NCI-H1694 (cell line): ENCODE measurements at regions not wholly inside any gene's neighbourhood (a gene's known extent, or its start where the extent isn't known, plus 50 kb on each side); places are given as distances from the start of the nearest gene placed in this dataset.
"Not testable (repeated sequence)": the region's sequence is repeated elsewhere in the genome, so short reads cannot be mapped to it uniquely, and the experiment has no call there.

ENCODE experiments used
- DNase-seq: peaks from one replicate; lab custom pipeline; 2025; lab: John Stamatoyannopoulos, UW

DNA sequence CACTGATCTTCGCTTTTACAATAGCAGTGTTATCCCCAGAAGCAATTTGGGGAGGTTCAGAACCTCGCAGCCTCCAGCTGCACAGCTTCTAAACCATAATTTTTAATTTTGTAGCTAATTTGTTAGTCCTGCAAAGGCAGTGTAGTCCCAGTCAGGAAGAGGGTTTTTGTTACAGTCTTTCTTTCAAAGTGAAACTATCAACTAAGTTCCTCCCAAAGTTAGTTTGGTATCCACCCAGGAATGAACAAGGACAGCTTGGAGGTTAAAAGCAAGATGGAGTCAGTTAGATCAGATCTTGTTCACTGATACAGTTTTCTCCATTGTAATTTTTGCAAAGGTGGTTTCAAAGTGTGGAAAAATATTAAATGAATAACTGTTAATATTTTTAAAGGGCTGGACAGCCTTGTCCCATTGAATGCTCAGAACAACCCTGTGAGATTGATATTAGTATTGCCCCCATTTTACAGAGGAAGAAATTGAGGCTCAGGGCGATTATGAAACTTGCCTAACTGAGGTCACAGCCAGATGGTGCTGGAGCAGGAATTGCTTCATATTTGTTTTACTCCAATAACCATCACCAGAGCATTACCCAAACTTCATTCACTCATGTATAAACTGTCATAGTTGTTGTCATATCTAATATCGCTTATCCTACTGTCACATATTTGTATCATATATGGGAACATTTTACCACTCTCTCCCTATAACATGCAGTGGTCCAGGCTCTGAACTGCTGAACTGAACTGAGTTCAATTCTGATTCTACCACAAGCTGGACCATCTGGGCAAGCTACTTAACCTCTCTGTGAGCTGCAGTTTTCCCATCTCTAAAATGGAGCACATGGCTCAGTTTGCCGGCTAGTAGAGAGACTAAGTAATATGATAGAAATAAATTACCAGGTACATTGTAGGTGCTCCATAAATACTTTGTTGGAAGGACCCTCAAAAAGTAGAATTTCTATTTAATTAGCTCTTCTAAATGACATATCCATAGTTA is 213.8 kb downstream of the BCAS1 start:
- no peak for DNase-seq

DNA sequence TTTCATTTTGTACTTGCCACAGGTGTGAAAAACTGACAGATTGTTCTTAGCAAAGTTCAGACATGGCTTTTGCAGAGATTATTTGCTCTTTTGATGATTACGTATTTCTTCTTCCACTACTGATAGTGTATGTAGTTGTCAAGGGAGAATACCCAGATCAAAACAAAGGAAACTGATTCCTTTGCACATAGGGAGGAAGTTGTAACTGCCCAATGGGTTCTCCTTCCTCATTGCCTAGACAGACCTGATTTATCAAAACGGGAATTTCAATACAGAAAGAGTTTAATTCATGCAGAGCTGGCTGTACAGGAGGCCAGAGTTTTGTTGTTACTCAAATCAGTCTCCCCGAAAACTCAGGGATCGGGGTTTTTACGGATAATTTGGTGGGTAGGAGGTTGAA is 214.7 kb downstream of the BCAS1 start:
- no peak for DNase-seq

DNA sequence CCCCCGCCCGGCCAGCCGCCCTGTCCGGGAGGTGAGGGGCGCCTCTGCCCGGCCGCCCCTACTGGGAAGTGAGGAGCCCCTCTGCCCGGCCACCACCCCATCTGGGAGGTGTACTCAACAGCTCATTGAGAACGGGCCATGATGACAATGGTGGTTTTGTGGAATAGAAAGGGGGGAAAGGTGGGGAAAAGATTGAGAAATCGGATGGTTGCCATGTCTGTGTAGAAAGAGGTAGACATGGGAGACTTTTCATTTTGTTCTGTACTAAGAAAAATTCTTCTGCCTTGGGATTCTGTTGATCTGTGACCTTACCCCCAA is 215.8 kb downstream of the BCAS1 start:
- DNase-seq, result not testable (repeated sequence)

DNA sequence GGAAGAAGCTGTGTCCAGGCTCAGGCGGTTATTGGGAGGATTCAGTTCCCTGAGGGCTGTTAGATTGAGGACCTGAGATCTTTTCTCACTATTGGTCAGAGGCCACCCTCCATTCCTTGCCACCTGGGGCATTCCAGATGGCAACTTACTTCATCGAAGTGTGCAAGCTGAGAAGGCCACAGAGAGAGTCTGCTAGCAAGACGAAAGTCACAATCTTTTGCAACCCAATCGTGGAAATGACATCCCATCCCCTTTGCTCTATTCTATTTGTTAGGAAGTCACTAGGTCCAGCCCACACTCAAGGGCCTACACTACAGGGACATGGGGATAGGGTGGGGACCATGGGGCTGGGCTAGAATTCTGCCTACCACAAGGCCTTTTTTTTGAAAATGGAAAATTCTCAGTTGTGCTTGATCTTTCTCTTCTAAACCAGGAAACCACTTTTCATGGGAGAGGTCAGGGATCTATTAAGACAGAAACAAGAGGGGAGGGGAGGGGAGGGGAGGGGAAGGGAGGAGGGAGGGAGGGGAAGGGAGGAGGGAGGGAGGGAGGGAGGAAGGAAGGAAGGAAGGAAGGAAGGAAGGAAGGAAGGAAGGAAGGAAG is 217.2 kb downstream of the BCAS1 start:
- DNase-seq, result no peak

DNA sequence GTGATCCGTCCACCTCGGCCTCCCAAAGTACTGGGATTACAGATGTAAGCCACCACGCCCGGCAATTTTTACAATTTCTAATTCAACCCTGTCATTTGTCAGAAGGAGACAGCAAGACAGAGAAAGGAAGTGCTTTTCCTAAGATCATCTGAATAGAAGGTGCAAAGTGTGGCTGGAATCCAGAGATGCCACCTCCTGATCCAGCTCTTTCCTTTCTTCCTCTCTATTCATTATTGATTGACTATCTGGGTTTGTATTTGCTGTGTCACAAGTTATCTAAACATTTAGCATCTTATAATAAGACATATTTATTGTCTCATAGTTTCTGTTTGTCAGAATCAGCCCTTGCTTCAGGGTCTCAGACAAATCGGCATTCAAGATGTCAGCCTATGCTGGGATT is 217.7 kb downstream of the BCAS1 start:
- DNase-seq, result no peak

DNA sequence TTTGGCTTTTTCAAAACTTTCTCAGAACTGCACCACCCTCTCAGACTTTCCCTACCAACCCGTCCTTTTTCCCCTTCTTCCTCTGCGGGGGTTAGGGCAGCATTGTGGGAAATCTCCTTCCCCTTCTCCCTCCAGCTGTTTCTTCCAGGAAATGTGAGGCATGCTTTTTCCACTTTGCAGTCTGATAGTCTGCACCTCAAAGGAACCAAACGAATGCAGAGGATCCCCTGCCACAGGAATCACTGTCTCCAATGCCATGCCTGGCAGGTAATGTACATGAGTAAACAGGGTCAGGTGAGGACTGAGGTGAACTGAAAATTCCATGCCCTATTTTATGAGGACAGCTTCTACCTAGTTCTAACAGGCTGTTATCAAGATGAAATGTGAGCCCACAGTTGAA is 218.4 kb downstream of the BCAS1 start:
- no peak for DNase-seq

DNA sequence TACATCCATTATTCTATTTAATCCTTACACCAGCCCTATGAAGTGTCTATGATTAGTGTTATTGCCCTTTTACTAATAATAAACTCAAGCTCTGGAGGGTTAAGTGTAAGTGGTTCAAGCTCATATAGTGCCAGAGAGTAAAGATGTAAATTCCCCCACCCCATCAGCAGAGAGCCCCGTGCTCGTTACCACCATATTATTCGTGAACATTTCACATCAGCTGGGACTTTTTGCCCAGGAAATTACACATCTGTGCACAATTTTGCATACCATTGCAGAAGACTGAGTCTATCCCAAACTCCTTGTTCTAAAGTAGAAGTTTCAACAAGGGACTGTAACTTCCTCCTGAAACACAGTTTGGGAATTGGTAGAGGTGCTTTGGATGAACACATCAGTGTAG is 220.1 kb downstream of the BCAS1 start:
- no peak for DNase-seq

DNA sequence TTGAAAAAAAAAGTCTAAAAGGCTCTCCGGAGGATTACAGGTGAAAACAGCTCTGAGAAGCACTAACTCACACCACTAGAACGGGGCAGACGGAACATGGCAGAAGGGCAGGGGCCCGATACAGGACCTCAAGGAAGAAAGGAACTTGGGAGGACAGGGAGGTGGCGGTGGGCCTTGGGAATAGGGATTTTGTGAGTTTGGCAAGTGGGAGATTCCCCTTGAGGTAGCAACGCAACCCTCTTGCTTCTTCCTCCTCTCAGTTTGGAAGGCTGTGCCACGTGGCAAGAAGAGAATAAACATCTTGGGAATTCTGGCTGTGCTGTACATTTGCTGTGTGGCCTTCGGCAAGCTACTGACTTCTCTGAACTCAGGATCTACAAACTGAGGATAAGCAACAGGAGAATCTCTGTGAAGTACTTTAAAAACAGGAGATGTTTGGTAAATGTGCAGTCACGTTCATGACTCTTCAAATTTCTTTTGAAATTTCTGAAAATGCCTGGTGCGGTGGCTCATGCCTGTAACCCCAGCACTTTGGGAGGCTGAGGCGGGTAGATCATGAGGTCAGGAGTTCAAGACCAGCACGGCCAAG is 220.8 kb downstream of the BCAS1 start:
- no peak for DNase-seq

DNA sequence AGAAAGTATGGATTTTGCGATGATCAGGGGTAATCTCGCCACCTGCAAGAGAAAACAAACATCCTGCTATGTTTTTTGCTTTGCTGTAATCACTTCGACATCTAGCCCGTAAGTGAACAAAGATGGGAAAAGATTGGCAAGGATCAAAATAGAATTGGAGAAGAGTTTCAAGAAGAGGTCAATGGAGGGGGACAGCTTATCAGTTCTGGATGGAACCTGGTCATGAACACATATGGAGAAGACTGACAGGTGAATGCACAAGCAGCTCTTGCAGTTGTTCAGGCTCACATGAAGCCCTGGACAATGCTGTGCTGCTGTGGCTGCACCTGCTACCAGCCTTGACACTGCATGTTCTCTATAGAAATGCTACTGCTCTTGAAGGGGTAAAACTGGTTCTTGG is 222.1 kb downstream of the BCAS1 start:
- DNase-seq, result no peak

DNA sequence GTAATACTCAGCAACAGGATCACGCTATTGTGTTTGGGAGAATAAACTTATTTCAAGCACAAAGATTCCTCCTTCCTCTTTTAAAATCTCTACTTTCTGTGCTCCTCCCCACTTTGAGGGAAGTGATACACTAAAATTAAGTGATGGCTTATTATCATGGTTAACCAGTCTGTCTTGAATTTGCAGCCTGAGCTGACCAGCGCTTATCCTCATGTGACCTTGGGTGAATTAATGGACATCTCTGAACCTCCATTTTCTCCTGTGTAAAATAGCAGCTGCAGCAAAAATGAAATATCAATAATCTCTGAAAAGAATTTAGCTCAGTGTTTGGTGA is 222.6 kb downstream of the BCAS1 start:
- DNase-seq, result no peak

DNA sequence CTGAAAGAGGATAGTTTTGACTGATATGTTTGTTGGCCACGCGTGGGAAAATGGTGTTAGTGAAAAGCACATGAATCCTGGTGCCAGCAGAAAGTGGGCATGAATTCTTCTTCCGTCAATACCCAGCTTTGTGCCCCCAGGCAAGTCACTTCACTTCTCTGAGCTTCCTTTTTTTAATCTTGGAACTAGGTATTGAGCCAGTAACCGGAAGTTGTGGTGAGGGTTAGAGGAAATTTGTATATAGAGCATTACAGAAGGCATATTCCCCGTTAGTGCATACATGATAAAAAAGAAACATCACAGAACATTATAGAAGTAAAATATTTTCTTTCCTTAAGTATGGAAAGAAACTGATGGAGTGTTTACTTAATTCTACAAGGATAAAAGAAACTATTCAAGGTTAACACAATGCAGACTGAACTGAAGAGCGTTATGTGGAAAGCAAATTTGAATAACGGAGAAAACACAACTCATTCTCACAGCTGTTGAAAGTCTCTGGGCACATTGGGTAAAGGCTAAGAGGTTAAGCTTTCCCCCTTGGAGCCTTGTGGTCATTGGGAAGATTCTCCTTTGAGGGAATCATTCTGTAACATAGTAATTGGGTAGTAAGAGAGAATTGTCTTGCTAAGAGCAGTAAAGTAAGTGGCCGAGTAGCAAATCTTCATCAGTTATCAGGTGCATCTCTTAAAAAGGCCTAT is 223.1 kb downstream of the BCAS1 start:
- DNase-seq, result no peak

DNA sequence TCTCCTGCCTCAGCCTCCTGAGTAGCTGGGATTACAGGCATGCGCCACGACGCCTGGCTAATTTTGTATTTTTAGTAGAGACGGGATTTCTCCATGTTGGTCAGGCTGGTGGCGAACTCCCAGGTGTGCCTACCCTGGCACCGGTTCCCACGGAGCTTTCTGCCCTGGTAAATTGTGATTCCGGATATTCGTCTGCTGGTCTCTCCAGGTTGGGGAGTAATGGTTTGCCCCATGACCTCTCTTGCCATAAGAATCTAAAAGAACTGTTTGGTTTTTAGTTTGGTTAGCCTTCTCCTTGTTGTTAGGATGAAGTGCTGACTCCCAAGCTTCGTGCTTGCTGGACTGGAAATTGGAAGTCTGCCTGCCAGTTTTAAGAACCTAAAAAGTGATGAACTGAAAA is 223.8 kb downstream of the BCAS1 start:
- DNase-seq, result no peak

DNA sequence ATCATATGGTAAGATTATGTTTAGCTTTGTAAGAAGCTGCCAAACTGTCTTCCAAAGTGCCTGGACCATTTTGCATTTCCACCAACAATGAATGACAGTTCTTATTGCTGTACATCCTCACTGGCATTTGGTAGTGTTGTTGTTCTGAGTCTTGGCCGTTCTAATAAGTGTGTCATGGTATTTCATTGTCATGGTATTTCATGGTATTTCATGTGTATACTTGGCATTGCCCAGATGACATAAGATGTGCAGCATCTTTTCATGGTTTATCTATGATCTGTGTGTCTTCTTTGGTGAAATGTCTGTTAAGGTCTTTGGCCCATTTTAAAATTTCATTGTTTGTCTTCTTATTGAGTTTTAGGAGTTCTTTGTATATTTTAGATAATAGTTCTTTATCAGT is 224.4 kb downstream of the BCAS1 start:
- no peak for DNase-seq

DNA sequence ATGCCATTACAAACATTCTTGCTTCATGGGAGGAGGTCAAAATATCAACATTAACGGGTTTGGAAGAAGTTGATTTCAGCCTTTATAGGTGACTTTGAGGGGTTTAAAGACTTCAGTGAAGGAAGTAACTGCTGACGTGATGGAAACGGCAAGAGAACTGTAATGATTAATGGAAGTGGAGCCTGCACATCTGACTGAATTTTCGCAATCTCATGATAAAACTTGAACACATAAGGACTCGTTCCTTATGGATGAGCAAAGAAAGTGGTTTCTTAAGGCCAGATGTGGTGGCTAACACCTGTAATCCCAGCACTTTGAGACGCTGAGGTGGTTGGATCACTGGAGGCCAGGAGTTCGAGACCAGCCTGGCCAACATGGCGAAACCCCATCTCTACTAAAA is 226.1 kb downstream of the BCAS1 start:
- DNase-seq, result no peak

DNA sequence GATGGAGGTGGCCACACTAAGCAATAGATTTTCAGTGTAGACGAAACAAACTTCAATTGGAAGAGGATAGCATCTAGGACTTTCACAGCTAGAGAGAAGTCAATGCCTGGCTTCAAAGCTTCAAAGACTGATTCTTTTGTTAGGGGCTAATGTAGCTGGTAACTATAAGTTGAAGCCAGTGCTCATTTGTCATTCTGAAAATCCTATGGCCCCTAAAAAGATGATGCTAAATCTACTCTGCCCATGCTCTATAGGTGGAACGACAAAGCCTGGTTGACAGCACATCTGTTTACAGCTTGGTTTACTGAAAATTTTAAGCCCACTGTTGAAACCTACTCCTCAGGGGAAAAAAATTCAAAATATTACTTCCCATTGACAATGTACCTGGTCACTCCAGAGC is 226.7 kb downstream of the BCAS1 start:
- no peak for DNase-seq

DNA sequence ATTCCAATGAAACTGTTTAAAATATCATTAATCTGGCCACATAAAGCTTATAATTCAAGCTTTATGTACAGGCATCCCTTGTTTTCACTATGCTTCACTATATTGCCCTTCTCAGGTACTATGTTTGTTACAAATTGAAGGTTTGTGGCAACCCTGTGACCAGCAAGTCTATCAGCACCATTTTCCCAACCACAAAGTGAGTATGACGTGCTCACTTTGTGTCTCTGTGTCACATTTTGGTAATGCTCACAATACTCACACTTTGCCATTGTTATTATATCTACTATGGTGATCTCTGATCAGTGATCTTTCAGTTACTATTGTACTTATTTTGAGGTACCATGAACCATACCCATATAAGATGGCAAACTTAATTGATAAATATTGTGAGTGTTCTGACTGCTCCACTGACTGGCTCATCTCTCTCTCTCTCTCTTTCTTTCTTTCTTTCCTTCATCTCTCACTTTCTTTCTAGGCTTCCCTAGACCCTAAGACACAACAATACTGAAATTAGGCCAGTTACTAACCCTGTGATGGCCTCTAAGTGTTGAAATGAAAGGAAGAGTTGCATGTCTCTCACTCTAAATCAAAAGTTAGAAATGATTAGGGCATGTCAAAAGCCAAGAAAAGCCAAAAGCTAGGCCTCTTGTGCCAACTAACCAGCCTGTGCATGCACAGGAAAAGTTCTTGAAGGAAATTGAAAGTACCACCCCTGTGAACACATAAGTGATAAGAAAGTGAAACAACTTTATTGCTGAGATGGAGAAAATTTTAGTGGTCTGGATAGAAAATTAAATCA is 227.9 kb downstream of the BCAS1 start:
- no peak for DNase-seq

DNA sequence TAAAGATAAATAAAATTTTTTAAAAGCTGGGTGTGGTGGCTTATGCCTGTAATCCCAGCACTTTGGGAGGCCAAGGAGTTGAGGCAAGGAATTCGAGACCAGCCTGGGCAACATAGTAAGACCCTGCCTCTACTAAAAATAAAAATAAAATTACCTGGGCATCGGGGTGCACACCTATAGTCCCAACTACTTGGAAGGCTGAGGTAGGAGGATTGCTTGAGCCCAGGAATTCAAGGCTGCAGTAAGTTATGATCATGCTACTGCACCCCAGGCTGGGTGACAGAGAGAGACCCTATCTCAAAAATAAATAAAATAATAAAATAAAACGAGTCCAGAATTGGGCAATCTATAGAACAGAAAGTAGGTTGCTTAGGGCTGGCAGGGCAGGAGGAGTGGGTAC is 228.7 kb downstream of the BCAS1 start:
- no peak for DNase-seq

DNA sequence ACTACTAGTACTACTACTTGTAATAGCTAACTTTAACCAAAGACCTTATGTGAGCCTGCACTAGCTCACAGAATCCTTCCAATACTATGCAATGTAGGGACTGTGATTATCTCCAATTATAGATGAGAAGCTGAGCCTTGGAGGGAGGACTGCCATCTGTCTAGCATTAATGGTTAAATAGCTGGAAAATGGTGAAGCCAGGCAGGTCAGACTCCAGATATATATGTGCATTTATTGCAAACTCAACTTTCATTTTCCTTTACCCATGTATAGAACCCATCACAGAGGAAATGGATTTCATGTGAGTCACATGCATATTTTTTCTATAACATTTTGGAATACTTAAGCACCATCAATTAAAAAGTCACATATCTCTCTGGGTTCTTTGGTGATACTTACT is 229.9 kb downstream of the BCAS1 start:
- DNase-seq, result no peak

DNA sequence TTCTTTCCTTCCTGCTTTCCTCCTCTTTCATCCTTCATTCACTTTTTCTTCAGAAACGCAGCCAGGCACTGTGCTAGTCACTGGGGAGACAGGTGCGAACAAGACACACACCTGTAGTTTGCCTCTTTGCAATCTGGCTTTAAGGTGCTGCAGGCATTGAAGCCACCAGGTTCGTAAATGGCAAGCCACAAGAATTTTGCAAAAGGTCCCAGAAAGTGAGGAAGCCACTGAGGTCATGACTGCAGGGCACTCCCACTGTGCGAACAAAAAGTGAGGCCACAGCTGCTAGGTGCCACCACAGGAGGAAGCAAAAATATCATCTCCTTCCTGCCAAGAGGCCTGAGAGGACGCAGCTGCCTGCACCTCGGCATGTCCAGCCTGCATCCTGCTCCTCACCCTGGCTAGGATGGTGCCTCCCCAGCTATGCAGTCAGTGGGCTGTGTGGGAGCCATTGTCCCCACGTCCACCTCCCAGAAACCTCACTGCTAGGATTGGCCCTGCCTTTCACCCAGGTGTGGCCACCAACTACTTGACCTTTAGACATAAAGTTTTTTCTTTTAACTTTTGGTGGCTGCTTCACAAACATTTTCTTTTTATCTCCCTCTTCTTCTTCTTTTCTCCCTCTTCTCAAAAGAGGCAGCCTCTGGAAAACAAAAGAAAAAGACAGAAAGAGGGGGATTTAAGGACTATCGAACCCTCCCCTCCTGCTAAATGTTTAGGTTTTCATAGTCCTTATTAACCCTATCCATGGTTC is 230.8 kb downstream of the BCAS1 start:
- no peak for DNase-seq

DNA sequence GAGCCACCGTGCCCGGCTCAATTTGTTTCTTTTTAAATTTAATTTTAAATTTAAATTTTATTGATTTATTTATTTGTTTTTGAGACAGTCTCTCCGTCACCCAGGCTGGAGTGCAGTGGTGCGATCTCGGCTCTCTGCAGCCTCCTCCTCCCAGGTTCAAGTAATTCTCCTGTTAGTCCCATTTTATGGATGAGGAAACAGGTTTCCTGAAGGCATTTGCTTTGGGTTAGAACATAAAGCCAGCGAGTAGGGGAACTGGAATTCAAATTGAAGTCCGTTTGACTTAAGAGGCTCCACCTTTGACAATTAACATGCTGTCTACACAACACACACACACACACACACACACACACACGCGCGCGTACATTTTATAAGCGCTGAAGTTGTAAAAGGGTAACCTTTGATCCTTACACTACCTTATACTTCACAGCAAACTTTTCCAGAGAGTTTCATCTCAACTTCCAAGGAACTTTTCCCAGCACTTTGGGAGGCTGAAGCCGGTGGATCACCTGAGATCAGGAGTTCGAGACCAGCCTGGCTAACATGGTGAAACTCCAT is 232.0 kb downstream of the BCAS1 start:
- DNase-seq, result no peak
